GM12864 (cell line): ENCODE measurements at regions not wholly inside any gene's neighbourhood (a gene's known extent, or its start where the extent isn't known, plus 50 kb on each side); places are given as distances from the start of the nearest gene placed in this dataset.

Source experiments
- DNase-seq: peaks from one replicate; pipeline ENCODE4 v3.0.0-alpha.2; 2011; ENCODE audit warnings: low read depth
- H3K4me3 ChIP-seq: 2 replicates; pipeline ENCODE4 v1.5.1; 2011; ENCODE audit warnings: mild to moderate bottlenecking, low read depth, low read length, control low read depth
- TF ChIP-seq, protein P1 (sequence below): IDR thresholded peaks from 2 replicates; pipeline ENCODE4 v1.5.1; 2011; ENCODE audit warnings: low read depth, mild to moderate bottlenecking, moderate library complexity, low read length, control low read depth, inconsistent platforms; ENCODE audit errors: missing control alignments

- DNase-seq: no peak
- TF ChIP-seq, protein P1, sequence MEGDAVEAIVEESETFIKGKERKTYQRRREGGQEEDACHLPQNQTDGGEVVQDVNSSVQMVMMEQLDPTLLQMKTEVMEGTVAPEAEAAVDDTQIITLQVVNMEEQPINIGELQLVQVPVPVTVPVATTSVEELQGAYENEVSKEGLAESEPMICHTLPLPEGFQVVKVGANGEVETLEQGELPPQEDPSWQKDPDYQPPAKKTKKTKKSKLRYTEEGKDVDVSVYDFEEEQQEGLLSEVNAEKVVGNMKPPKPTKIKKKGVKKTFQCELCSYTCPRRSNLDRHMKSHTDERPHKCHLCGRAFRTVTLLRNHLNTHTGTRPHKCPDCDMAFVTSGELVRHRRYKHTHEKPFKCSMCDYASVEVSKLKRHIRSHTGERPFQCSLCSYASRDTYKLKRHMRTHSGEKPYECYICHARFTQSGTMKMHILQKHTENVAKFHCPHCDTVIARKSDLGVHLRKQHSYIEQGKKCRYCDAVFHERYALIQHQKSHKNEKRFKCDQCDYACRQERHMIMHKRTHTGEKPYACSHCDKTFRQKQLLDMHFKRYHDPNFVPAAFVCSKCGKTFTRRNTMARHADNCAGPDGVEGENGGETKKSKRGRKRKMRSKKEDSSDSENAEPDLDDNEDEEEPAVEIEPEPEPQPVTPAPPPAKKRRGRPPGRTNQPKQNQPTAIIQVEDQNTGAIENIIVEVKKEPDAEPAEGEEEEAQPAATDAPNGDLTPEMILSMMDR: no peak
- H3K4me3 ChIP-seq: no peak overlapping the region
Observed at GRCh38 chr17:79231766-79232287, 157.2 kb downstream of the ENGASE start.

GRCh38 chr17:79230576-79230975 is 156.0 kb downstream of the ENGASE start:
- no peak for DNase-seq
- H3K4me3 ChIP-seq: no peak overlapping the region
- TF ChIP-seq, protein P1: no peak

DNA sequence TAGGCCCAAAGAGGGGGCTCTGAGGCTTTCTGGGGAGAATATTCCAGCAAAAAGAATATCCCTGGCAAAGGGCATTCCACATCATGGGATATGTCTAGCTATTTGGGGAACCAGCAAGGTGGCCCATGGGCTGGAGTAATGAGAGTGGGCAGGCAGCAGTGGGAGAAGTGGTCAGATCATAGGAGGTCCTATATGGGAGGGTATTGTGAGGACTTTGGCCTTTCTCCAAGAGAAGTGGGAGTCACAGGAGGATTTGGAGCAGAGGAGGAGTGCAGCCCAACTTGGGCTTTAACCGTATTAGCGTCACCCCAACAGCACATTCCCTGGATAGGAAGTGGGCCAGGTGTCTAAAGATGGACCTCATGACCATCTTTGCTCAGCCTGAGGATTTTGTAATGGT is 151.4 kb downstream of the ENGASE start:
- DNase-seq: no peak
- TF ChIP-seq, protein P1: no peak
- no peak overlapping the region for H3K4me3 ChIP-seq

DNA sequence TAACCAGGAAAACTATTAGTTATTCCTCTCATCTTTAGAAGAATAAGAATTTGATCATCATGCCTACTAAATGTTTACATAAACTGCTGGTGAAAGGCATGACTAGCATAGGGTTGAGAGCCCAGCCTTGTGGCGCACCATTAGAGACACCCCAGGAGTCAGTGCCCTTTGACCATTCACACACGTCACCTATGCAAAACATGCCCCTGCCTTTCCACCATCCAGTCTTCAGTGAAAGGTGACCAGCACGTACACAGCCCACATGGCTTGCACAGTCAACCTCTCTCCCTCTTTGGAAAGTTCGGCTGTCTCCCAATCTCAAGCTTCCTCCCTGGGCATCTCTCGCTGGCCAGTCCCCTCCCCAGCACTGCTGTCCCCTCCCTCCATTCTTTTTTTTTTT is 150.3 kb downstream of the ENGASE start:
- H3K4me3 ChIP-seq: no peak overlapping the region
- TF ChIP-seq, protein P1: no peak
- DNase-seq: no peak

DNA sequence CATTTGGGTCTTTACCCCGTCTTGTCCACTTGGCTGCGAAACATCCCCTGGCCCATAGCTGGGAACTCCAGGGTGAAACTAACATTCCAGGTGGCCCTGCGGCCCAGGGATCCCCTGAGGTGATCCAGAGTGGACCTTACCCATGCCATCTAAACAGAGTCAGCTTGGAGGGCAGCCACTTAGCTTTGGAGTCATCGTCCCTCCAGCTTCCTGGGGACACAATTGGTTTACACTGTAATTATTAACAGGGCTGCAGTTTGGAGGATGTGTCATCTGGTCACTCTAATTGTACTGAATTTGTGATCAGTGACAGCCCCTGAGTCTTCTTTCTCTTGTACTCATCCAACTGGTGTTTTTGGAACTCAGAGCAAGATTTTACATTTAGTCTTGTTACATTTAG is 149.9 kb downstream of the ENGASE start:
- no peak for DNase-seq
- H3K4me3 ChIP-seq: no peak overlapping the region
- TF ChIP-seq, protein P1: no peak

GRCh38 chr17:79223953-79224352 is 149.3 kb downstream of the ENGASE start:
- no peak for DNase-seq
- H3K4me3 ChIP-seq: no peak overlapping the region

GRCh38 chr17:79223471-79223870 is 148.8 kb downstream of the ENGASE start:
- no peak overlapping the region for H3K4me3 ChIP-seq
- TF ChIP-seq, protein P1: no peak
- DNase-seq: no peak

More at GRCh38 chr17:79223953-79224352, 149.3 kb downstream of the ENGASE start:
- TF ChIP-seq, protein P1: no peak
